Neural cell (in vitro differentiated cells): ENCODE measurements at regions not wholly inside any gene's neighbourhood (a gene's known extent, or its start where the extent isn't known, plus 50 kb on each side); places are given as distances from the start of the nearest gene placed in this dataset.
"Not testable (repeated sequence)": the region's sequence is repeated elsewhere in the genome, so short reads cannot be mapped to it uniquely, and the experiment has no call there.

ENCODE experiments used
- H2AFZ ChIP-seq: fragments of 200-600, 300-800 bp; sonication (generic), shearing (Covaris generic); 2 replicates; pipeline ENCODE4 v1.6.0; 2014; ENCODE audit warnings: low read depth, mild to moderate bottlenecking, antibody characterized with exemption, low read length, moderate library complexity
- H3F3A ChIP-seq: fragments of 200-600 bp; shearing (Covaris generic); 2 replicates; pipeline ENCODE4 v1.6.1; 2016; ENCODE audit warnings: mild to moderate bottlenecking, moderate library complexity, mixed read lengths, antibody characterized with exemption, low read length; ENCODE audit not compliant: insufficient read depth, poor library complexity, severe bottlenecking
- H3K27ac ChIP-seq: fragments of 200-600, 300-800 bp; sonication (generic), shearing (Covaris generic); 2 replicates; pipeline ENCODE4 v1.5.1; 2014; ENCODE audit warnings: mild to moderate bottlenecking, low read length, moderate library complexity
- H3K27me3 ChIP-seq: fragments of 300-800, 200-600 bp; sonication (generic), shearing (Covaris generic); 2 replicates; pipeline ENCODE4 v1.6.0; 2014; ENCODE audit warnings: mild to moderate bottlenecking, low read depth, low read length, moderate library complexity; ENCODE audit not compliant: insufficient read depth
- H3K36me3 ChIP-seq: fragments of 300-800, 200-600 bp; sonication (generic), shearing (Covaris generic); 2 replicates; pipeline ENCODE4 v1.5.1; 2014; ENCODE audit warnings: mild to moderate bottlenecking, antibody characterized with exemption, low read length, moderate library complexity; ENCODE audit not compliant: insufficient read depth
- H3K4me2 ChIP-seq: fragments of 300-800, 200-600 bp; sonication (generic), shearing (Covaris generic); 2 replicates; pipeline ENCODE4 v1.6.0; 2014; ENCODE audit warnings: mild to moderate bottlenecking, low read length
- H3K4me3 ChIP-seq: fragments of 300-800, 200-600 bp; sonication (generic), shearing (Covaris generic); 2 replicates; pipeline ENCODE4 v1.5.1; 2014; ENCODE audit warnings: mild to moderate bottlenecking, low read length, moderate library complexity
- H3K79me2 ChIP-seq: fragments of 200-600 bp; shearing (Covaris generic); replicated peaks from 2 replicates; pipeline ENCODE4 v1.6.0; 2014; ENCODE audit warnings: mild to moderate bottlenecking, low read length, moderate library complexity; ENCODE audit not compliant: insufficient read depth
- H3K9ac ChIP-seq: fragments of 300-800, 200-600 bp; sonication (generic), shearing (Covaris generic); 2 replicates; pipeline ENCODE4 v1.6.1; 2016; ENCODE audit warnings: mild to moderate bottlenecking, low read length, mixed read lengths
- H3K9me2 ChIP-seq: fragments of 200-600 bp; shearing (Covaris generic); 2 replicates; pipeline ENCODE4 v1.6.1; 2016; ENCODE audit warnings: mild to moderate bottlenecking, low read length, mixed read lengths; ENCODE audit not compliant: insufficient read depth
- H3K9me3 ChIP-seq: fragments of 200-600, 300-800 bp; sonication (generic), shearing (Covaris generic); 2 replicates; pipeline ENCODE4 v1.6.1; 2016; ENCODE audit warnings: mild to moderate bottlenecking, mixed run types, low read length, moderate library complexity, mixed read lengths
- H4K20me1 ChIP-seq: fragments of 200-600 bp; shearing (Covaris generic); 2 replicates; pipeline ENCODE4 v1.6.1; 2016; ENCODE audit warnings: mild to moderate bottlenecking, mixed run types; ENCODE audit not compliant: insufficient read depth

GRCh38 chr1:224032608-224033276 lies 81.2 kb upstream of the FBXO28 start:
- not testable (repeated sequence) for H3K4me2 ChIP-seq, H3F3A ChIP-seq, H3K79me2 ChIP-seq, H3K27ac ChIP-seq, H4K20me1 ChIP-seq, H3K9me3 ChIP-seq, H3K4me3 ChIP-seq, H3K27me3 ChIP-seq, H3K36me3 ChIP-seq, H2AFZ ChIP-seq, H3K9ac ChIP-seq, H3K9me2 ChIP-seq

GRCh38 chr1:224031986-224032385 lies 81.9 kb upstream of the FBXO28 start:
- H3K4me3 ChIP-seq, H3K9me2 ChIP-seq, H3K9ac ChIP-seq, H3K27me3 ChIP-seq, H3K9me3 ChIP-seq, H3K27ac ChIP-seq, H3K79me2 ChIP-seq, H2AFZ ChIP-seq, H4K20me1 ChIP-seq, H3K36me3 ChIP-seq, H3K4me2 ChIP-seq, H3F3A ChIP-seq: not testable (repeated sequence)

GRCh38 chr1:224030257-224030656 lies 83.7 kb upstream of the FBXO28 start:
- H3K4me3 ChIP-seq, H4K20me1 ChIP-seq, H2AFZ ChIP-seq, H3K4me2 ChIP-seq, H3F3A ChIP-seq, H3K36me3 ChIP-seq, H3K79me2 ChIP-seq, H3K27me3 ChIP-seq, H3K9me3 ChIP-seq, H3K9me2 ChIP-seq, H3K27ac ChIP-seq, H3K9ac ChIP-seq: not testable (repeated sequence)

GRCh38 chr1:224029286-224030025 lies 84.5 kb upstream of the FBXO28 start:
- H4K20me1 ChIP-seq, H3K4me3 ChIP-seq, H3K79me2 ChIP-seq, H3K27ac ChIP-seq, H2AFZ ChIP-seq, H3K9ac ChIP-seq, H3K36me3 ChIP-seq, H3K27me3 ChIP-seq, H3F3A ChIP-seq, H3K4me2 ChIP-seq, H3K9me2 ChIP-seq, H3K9me3 ChIP-seq: not testable (repeated sequence)

GRCh38 chr1:224028802-224029201 lies 85.1 kb upstream of the FBXO28 start:
- not testable (repeated sequence) for H3K9me3 ChIP-seq, H3K79me2 ChIP-seq, H3K4me2 ChIP-seq, H3K27me3 ChIP-seq, H4K20me1 ChIP-seq, H3K36me3 ChIP-seq, H3K9me2 ChIP-seq, H3K9ac ChIP-seq, H3K27ac ChIP-seq, H3F3A ChIP-seq, H3K4me3 ChIP-seq, H2AFZ ChIP-seq

GRCh38 chr1:224023122-224023521 lies 90.8 kb upstream of the FBXO28 start:
- H3K9me2 ChIP-seq, H3K9me3 ChIP-seq: not testable (repeated sequence)

GRCh38 chr1:224022249-224022970 lies 91.5 kb upstream of the FBXO28 start:
- H3K27ac ChIP-seq, H3K27me3 ChIP-seq, H3K4me3 ChIP-seq, H3F3A ChIP-seq, H3K9me2 ChIP-seq, H3K79me2 ChIP-seq, H3K9me3 ChIP-seq, H3K9ac ChIP-seq, H4K20me1 ChIP-seq, H3K4me2 ChIP-seq, H3K36me3 ChIP-seq, H2AFZ ChIP-seq: not testable (repeated sequence)

More at GRCh38 chr1:224023122-224023521, 90.8 kb upstream of the FBXO28 start:
- not testable (repeated sequence) for H3K27ac ChIP-seq, H3K4me3 ChIP-seq, H3K4me2 ChIP-seq, H4K20me1 ChIP-seq, H3K9ac ChIP-seq, H3K36me3 ChIP-seq, H3K79me2 ChIP-seq, H2AFZ ChIP-seq, H3K27me3 ChIP-seq, H3F3A ChIP-seq

GRCh38 chr1:224019866-224020265 lies 94.0 kb upstream of the FBXO28 start:
- not testable (repeated sequence) for H3K36me3 ChIP-seq, H3K27ac ChIP-seq, H3K4me3 ChIP-seq, H3K9me3 ChIP-seq, H3K9me2 ChIP-seq, H4K20me1 ChIP-seq, H2AFZ ChIP-seq, H3K9ac ChIP-seq, H3F3A ChIP-seq, H3K27me3 ChIP-seq, H3K79me2 ChIP-seq, H3K4me2 ChIP-seq
